SK-N-SH treated with all-trans-retinoic acid at 6 μM for 48 hours (cell line): ENCODE measurements at regions not wholly inside any gene's neighbourhood (a gene's known extent, or its start where the extent isn't known, plus 50 kb on each side); places are given as distances from the start of the nearest gene placed in this dataset.

ENCODE experiments used
- ATAC-seq: fragments of 200-7000 bp; cut with Tn5 transposase; 3 replicates; pipeline ENCODE4 v1.9.1; 2020; ENCODE audit warnings: mild to moderate bottlenecking, moderate library complexity
- BACH2 ChIP-seq: fragments of 250-450 bp; sonication (Bioruptor Pico); IDR thresholded peaks from 2 replicates; pipeline ENCODE4 v1.9.0; 2021; ENCODE audit warnings: mild to moderate bottlenecking, borderline replicate concordance
- ESRRG ChIP-seq: fragments of 250-450 bp; sonication (Bioruptor Pico); IDR thresholded peaks from 2 replicates; pipeline ENCODE4 v1.6.1; 2021; ENCODE audit warnings: mild to moderate bottlenecking
- GLIS3 ChIP-seq: fragments of 250-450 bp; sonication (Bioruptor Pico); IDR thresholded peaks from 2 replicates; pipeline ENCODE4 v1.5.0; 2020; ENCODE audit warnings: mild to moderate bottlenecking, moderate library complexity
- ISL1 ChIP-seq: fragments of 250-450 bp; sonication (Bioruptor Pico); IDR thresholded peaks from 2 replicates; pipeline ENCODE4 v2.1.2; 2022; ENCODE audit warnings: mild to moderate bottlenecking, moderate library complexity
- OSR1 ChIP-seq: fragments of 250-450 bp; sonication (Bioruptor Pico); IDR thresholded peaks from 2 replicates; pipeline ENCODE4 v1.8.0; 2022; ENCODE audit warnings: moderate library complexity, mild to moderate bottlenecking, inconsistent platforms
- RARB ChIP-seq: fragments of 250-450 bp; sonication (Bioruptor Pico); IDR thresholded peaks from 2 replicates; pipeline ENCODE4 v1.8.0; 2021; ENCODE audit warnings: mild to moderate bottlenecking, moderate library complexity
- SNAI2 ChIP-seq: fragments of 250-450 bp; sonication (Bioruptor Pico); IDR thresholded peaks from 2 replicates; pipeline ENCODE4 v1.5.0; 2020; ENCODE audit warnings: mild to moderate bottlenecking, moderate library complexity
- TCF4 ChIP-seq: fragments of 250-450 bp; sonication (Bioruptor Pico); IDR thresholded peaks from 2 replicates; pipeline ENCODE4 v1.8.0; 2021; ENCODE audit warnings: mild to moderate bottlenecking, moderate library complexity, borderline replicate concordance
- TOX ChIP-seq: fragments of 250-450 bp; sonication (Bioruptor Pico); IDR thresholded peaks from 2 replicates; pipeline ENCODE4 v1.8.0; 2021; ENCODE audit warnings: mild to moderate bottlenecking, moderate library complexity, borderline replicate concordance
- ZC3H10 ChIP-seq: fragments of 250-450 bp; sonication (Bioruptor Pico); IDR thresholded peaks from 2 replicates; pipeline ENCODE4 v1.5.1; 2021; ENCODE audit warnings: mild to moderate bottlenecking, moderate library complexity
- ZFP3 ChIP-seq: fragments of 250-450 bp; sonication (Bioruptor Pico); IDR thresholded peaks from 2 replicates; pipeline ENCODE4 v1.5.0; 2020; ENCODE audit warnings: mild to moderate bottlenecking, moderate library complexity
- ZFP30 ChIP-seq: fragments of 450-650 bp; formaldehyde crosslinking; IDR thresholded peaks from 2 replicates; pipeline ENCODE4 v1.5.0; 2022; ENCODE audit warnings: mild to moderate bottlenecking, moderate library complexity
- ZNF565 ChIP-seq: fragments of 450-650 bp; formaldehyde crosslinking; conservative IDR thresholded peaks from 2 replicates; pipeline ENCODE4 v1.5.0; 2020; ENCODE audit warnings: low read depth, mild to moderate bottlenecking, moderate library complexity
- ZNF70 ChIP-seq: fragments of 450-650 bp; formaldehyde crosslinking; IDR thresholded peaks from 2 replicates; pipeline ENCODE4 v1.5.0; 2020; ENCODE audit warnings: mild to moderate bottlenecking, moderate library complexity
- ZNF8 ChIP-seq: fragments of 450-650 bp; formaldehyde crosslinking; IDR thresholded peaks from 2 replicates; pipeline ENCODE4 v1.5.0; 2020; ENCODE audit warnings: mild to moderate bottlenecking, moderate library complexity
- TF ChIP-seq, protein P1 (sequence below): fragments of 250-450 bp; sonication (Bioruptor Pico); IDR thresholded peaks from 2 replicates; pipeline ENCODE4 v1.5.1; 2021; ENCODE audit warnings: mild to moderate bottlenecking, moderate library complexity
- TF ChIP-seq, protein P2 (sequence below): fragments of 250-450 bp; sonication (Bioruptor Pico); IDR thresholded peaks from 2 replicates; pipeline ENCODE4 v1.5.1; 2020; ENCODE audit warnings: low read depth, mild to moderate bottlenecking, moderate library complexity
- TF ChIP-seq, protein P3 (sequence below): fragments of 250-450 bp; sonication (Bioruptor Pico); IDR thresholded peaks from 2 replicates; pipeline ENCODE4 v1.5.0; 2020; ENCODE audit warnings: mild to moderate bottlenecking, moderate library complexity
- TF ChIP-seq, protein P4 (sequence below): fragments of 250-450 bp; sonication (Bioruptor Pico); IDR thresholded peaks from 2 replicates; pipeline ENCODE4 v1.8.0; 2020; ENCODE audit warnings: mild to moderate bottlenecking, moderate library complexity, borderline replicate concordance
- TF ChIP-seq, protein P5 (sequence below): fragments of 250-450 bp; sonication (Bioruptor Pico); IDR thresholded peaks from 2 replicates; pipeline ENCODE4 v1.8.0; 2021; ENCODE audit warnings: low read depth, mild to moderate bottlenecking, moderate library complexity, borderline replicate concordance

DNA sequence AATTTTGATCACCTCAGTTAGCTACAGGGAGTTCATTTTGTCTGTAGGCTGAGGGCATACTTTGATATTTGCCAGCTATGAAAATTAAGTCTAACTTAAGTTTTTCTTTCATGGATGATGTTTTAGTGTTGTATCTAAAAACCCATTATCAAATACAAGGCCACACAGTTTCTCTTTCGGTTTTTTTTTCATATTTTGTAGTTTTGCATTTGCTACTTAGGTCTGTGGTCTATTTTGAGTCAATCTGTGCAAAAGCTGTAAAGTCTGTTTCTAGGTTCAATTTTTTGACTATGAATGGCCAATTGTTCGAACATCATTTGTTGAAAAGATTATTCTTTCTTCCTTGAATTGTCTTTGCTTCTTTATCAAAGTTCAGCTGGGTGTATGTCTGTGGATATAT, 895.6 kb upstream of the ANO3 start:
- TF ChIP-seq ISL1 (CRISPR knock-in tag) = no peak
- TF ChIP-seq ZFP30 (CRISPR knock-in tag) = no peak
- TF ChIP-seq, protein P1, sequence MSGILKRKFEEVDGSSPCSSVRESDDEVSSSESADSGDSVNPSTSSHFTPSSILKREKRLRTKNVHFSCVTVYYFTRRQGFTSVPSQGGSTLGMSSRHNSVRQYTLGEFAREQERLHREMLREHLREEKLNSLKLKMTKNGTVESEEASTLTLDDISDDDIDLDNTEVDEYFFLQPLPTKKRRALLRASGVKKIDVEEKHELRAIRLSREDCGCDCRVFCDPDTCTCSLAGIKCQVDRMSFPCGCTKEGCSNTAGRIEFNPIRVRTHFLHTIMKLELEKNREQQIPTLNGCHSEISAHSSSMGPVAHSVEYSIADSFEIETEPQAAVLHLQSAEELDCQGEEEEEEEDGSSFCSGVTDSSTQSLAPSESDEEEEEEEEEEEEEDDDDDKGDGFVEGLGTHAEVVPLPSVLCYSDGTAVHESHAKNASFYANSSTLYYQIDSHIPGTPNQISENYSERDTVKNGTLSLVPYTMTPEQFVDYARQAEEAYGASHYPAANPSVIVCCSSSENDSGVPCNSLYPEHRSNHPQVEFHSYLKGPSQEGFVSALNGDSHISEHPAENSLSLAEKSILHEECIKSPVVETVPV (CRISPR knock-in tag) = no peak
- no peak for TF ChIP-seq ZC3H10
- TF ChIP-seq ESRRG (CRISPR knock-in tag) = no peak
- TF ChIP-seq ZFP3 (CRISPR knock-in tag) = no peak
- TF ChIP-seq ZNF70 (CRISPR knock-in tag) = no peak
- no peak for TF ChIP-seq TCF4 (CRISPR knock-in tag)
- no peak for TF ChIP-seq ZNF8 (CRISPR knock-in tag)
- no peak for TF ChIP-seq ZNF565 (CRISPR knock-in tag)
- TF ChIP-seq, protein P2, sequence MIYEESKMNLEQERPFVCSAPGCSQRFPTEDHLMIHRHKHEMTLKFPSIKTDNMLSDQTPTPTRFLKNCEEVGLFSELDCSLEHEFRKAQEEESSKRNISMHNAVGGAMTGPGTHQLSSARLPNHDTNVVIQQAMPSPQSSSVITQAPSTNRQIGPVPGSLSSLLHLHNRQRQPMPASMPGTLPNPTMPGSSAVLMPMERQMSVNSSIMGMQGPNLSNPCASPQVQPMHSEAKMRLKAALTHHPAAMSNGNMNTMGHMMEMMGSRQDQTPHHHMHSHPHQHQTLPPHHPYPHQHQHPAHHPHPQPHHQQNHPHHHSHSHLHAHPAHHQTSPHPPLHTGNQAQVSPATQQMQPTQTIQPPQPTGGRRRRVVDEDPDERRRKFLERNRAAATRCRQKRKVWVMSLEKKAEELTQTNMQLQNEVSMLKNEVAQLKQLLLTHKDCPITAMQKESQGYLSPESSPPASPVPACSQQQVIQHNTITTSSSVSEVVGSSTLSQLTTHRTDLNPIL (CRISPR knock-in tag) = no peak
- TF ChIP-seq BACH2 (CRISPR knock-in tag) = no peak
- no peak for TF ChIP-seq TOX (CRISPR knock-in tag)
- no peak for TF ChIP-seq OSR1 (CRISPR knock-in tag)
- no peak for TF ChIP-seq GLIS3 (CRISPR knock-in tag)
- TF ChIP-seq, protein P3, sequence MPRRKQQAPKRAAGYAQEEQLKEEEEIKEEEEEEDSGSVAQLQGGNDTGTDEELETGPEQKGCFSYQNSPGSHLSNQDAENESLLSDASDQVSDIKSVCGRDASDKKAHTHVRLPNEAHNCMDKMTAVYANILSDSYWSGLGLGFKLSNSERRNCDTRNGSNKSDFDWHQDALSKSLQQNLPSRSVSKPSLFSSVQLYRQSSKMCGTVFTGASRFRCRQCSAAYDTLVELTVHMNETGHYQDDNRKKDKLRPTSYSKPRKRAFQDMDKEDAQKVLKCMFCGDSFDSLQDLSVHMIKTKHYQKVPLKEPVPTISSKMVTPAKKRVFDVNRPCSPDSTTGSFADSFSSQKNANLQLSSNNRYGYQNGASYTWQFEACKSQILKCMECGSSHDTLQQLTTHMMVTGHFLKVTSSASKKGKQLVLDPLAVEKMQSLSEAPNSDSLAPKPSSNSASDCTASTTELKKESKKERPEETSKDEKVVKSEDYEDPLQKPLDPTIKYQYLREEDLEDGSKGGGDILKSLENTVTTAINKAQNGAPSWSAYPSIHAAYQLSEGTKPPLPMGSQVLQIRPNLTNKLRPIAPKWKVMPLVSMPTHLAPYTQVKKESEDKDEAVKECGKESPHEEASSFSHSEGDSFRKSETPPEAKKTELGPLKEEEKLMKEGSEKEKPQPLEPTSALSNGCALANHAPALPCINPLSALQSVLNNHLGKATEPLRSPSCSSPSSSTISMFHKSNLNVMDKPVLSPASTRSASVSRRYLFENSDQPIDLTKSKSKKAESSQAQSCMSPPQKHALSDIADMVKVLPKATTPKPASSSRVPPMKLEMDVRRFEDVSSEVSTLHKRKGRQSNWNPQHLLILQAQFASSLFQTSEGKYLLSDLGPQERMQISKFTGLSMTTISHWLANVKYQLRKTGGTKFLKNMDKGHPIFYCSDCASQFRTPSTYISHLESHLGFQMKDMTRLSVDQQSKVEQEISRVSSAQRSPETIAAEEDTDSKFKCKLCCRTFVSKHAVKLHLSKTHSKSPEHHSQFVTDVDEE = no peak
- no peak for TF ChIP-seq RARB (CRISPR knock-in tag)
- no peak for TF ChIP-seq SNAI2 (CRISPR knock-in tag)
- no peak for ATAC-seq

DNA sequence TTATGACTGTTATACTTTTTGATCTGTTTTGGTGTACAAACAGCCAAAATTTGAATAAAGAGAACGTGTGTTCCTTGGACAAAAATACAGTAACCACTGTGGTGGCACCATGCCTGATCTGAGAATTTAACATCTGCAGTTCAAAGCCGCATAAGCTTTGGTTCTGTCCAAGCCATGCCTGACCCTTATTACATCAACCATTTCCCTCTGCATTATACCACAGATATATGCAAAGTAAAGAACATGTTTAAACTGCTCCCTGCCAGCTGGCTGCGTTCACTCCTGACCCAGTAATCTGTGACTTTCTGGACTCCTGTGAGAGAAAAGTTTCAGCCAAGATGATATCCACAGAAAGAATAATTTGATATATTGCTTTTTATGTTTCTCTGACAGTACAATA, 890.5 kb upstream of the ANO3 start:
- no peak for ATAC-seq
- TF ChIP-seq ZFP3 (CRISPR knock-in tag) (no peak), ZFP30 (CRISPR knock-in tag) (no peak), GLIS3 (CRISPR knock-in tag) (no peak), RARB (CRISPR knock-in tag) (no peak), BACH2 (CRISPR knock-in tag) (no peak), ISL1 (CRISPR knock-in tag) (no peak)
- TF ChIP-seq, protein P4, sequence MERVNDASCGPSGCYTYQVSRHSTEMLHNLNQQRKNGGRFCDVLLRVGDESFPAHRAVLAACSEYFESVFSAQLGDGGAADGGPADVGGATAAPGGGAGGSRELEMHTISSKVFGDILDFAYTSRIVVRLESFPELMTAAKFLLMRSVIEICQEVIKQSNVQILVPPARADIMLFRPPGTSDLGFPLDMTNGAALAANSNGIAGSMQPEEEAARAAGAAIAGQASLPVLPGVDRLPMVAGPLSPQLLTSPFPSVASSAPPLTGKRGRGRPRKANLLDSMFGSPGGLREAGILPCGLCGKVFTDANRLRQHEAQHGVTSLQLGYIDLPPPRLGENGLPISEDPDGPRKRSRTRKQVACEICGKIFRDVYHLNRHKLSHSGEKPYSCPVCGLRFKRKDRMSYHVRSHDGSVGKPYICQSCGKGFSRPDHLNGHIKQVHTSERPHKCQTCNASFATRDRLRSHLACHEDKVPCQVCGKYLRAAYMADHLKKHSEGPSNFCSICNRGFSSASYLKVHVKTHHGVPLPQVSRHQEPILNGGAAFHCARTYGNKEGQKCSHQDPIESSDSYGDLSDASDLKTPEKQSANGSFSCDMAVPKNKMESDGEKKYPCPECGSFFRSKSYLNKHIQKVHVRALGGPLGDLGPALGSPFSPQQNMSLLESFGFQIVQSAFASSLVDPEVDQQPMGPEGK (CRISPR knock-in tag) = no peak
- TF ChIP-seq, protein P3 = no peak
- TF ChIP-seq, protein P2 (CRISPR knock-in tag) = no peak
- TF ChIP-seq, protein P5, sequence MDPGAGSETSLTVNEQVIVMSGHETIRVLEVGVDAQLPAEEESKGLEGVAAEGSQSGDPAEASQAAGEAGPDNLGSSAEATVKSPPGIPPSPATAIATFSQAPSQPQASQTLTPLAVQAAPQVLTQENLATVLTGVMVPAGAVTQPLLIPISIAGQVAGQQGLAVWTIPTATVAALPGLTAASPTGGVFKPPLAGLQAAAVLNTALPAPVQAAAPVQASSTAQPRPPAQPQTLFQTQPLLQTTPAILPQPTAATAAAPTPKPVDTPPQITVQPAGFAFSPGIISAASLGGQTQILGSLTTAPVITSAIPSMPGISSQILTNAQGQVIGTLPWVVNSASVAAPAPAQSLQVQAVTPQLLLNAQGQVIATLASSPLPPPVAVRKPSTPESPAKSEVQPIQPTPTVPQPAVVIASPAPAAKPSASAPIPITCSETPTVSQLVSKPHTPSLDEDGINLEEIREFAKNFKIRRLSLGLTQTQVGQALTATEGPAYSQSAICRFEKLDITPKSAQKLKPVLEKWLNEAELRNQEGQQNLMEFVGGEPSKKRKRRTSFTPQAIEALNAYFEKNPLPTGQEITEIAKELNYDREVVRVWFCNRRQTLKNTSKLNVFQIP (CRISPR knock-in tag) = no peak
